ENCODE measurements at regions not wholly inside any gene's neighbourhood (a gene's known extent, or its start where the extent isn't known, plus 50 kb on each side); places are given as distances from the start of the nearest gene placed in this dataset.

GRCh38 chr14:83779266-83779665, 1750.7 kb upstream of the FLRT2 start:
- 58 to 63% methylated on average over 2 of the region's 2 CpGs for WGBS, 2 donors (ENCODE audit: low coverage in 1 of 2)
- no peak overlapping the region for H3K27ac ChIP-seq
- no peak for TF ChIP-seq POLR2A (IDR thresholded peaks at IDR 0.05)
- no peak for TF ChIP-seq CTCF (IDR thresholded peaks at IDR 0.05)
- TF ChIP-seq EP300 (IDR thresholded peaks at IDR 0.05; ENCODE audit: low read depth): no peak
- no peak for TF ChIP-seq POLR2AphosphoS5 (IDR thresholded peaks at IDR 0.05)
- in situ Hi-C loops (cut with MboI; ENCODE audit: low pct_ligation_motif_present in 1 of 4, low pct_unique_long_range_greater_than_20kb in 1 of 4, low sequenced_read_pairs in 3 of 4) (no loop called here), intact Hi-C loops (cut with DNase I; ENCODE audit: low total_unique reads) (no loop called here)
- no peak overlapping the region for H3K4me3 ChIP-seq
- H3K9me3 ChIP-seq: no peaks in the 10 kb centered on the region
- no peaks in the 10 kb centered on the region for H3K4me1 ChIP-seq
- no peaks in the 10 kb centered on the region for H3K27me3 ChIP-seq
- no peaks in the 10 kb centered on the region for H3K36me3 ChIP-seq
- DNase-seq: no peak

- no peak overlapping the region for H3K27ac ChIP-seq
- H3K36me3 ChIP-seq: no peaks in the 10 kb centered on the region
- intact Hi-C loops (cut with DNase I; ENCODE audit: low total_unique reads): no loop called here
- DNase-seq: no peak
- 39 to 57% methylated on average over 3 of the region's 3 CpGs for WGBS, 2 donors (ENCODE audit: low coverage in 1 of 2)
- H3K4me1 ChIP-seq: no peaks in the 10 kb centered on the region
- TF ChIP-seq CTCF (IDR thresholded peaks at IDR 0.05) (no peak), EP300 (IDR thresholded peaks at IDR 0.05; ENCODE audit: low read depth) (no peak), POLR2AphosphoS5 (IDR thresholded peaks at IDR 0.05) (no peak), POLR2A (IDR thresholded peaks at IDR 0.05) (no peak)
- in situ Hi-C loops (cut with MboI; ENCODE audit: low pct_ligation_motif_present in 1 of 4, low pct_unique_long_range_greater_than_20kb in 1 of 4, low sequenced_read_pairs in 3 of 4): no loop called here
- no peaks in the 10 kb centered on the region for H3K27me3 ChIP-seq
- H3K9me3 ChIP-seq: no peaks in the 10 kb centered on the region
- H3K4me3 ChIP-seq: no peak overlapping the region
These were observed 1749.6 kb upstream of the FLRT2 start for GRCh38 chr14:83780321-83780720.

- H3K4me3 ChIP-seq: no peak overlapping the region
- in situ Hi-C loops (cut with MboI; ENCODE audit: low pct_ligation_motif_present in 1 of 4, low pct_unique_long_range_greater_than_20kb in 1 of 4, low sequenced_read_pairs in 3 of 4): no loop called here
These were observed 1731.5 kb upstream of the FLRT2 start for GRCh38 chr14:83798421-83798820.

GRCh38 chr14:83799233-83799632, 1730.7 kb upstream of the FLRT2 start:
- H3K4me1 ChIP-seq: no peaks in the 10 kb centered on the region
- TF ChIP-seq POLR2A (IDR thresholded peaks at IDR 0.05) (no peak), EP300 (IDR thresholded peaks at IDR 0.05; ENCODE audit: low read depth) (no peak), POLR2AphosphoS5 (IDR thresholded peaks at IDR 0.05) (no peak), CTCF (IDR thresholded peaks at IDR 0.05) (no peak)
- no peaks in the 10 kb centered on the region for H3K9me3 ChIP-seq
- in situ Hi-C loops (cut with MboI; ENCODE audit: low pct_ligation_motif_present in 1 of 4, low pct_unique_long_range_greater_than_20kb in 1 of 4, low sequenced_read_pairs in 3 of 4) (no loop called here), intact Hi-C loops (cut with DNase I; ENCODE audit: low total_unique reads) (no loop called here)
- no peak for DNase-seq
- H3K4me3 ChIP-seq: no peak overlapping the region
- no peaks in the 10 kb centered on the region for H3K27me3 ChIP-seq
- no peak overlapping the region for H3K27ac ChIP-seq
- H3K36me3 ChIP-seq: no peaks in the 10 kb centered on the region

More at GRCh38 chr14:83798421-83798820, 1731.5 kb upstream of the FLRT2 start:
- no peak for TF ChIP-seq CTCF (IDR thresholded peaks at IDR 0.05)
- no peak for TF ChIP-seq EP300 (IDR thresholded peaks at IDR 0.05; ENCODE audit: low read depth)
- TF ChIP-seq POLR2A (IDR thresholded peaks at IDR 0.05): no peak
- no peak for TF ChIP-seq POLR2AphosphoS5 (IDR thresholded peaks at IDR 0.05)
- Histone ChIP-seq H3K27me3 (no peaks in the 10 kb centered on the region), H3K36me3 (no peaks in the 10 kb centered on the region), H3K4me1 (no peaks in the 10 kb centered on the region), H3K27ac (no peak overlapping the region), H3K9me3 (no peaks in the 10 kb centered on the region)
- intact Hi-C loops (cut with DNase I; ENCODE audit: low total_unique reads): no loop called here
- DNase-seq: no peak
- WGBS, 2 donors (ENCODE audit: low coverage in 1 of 2): 88% methylated on average over 1 to 2 of the region's 2 CpGs

Measured in transverse colon (tissue), 4 donors.